Activated naive CD4-positive, alpha-beta T cell treated with anti-CD3 and anti-CD28 coated beads, Interleukin-2, amount 50 U/mL, for 72 hours (primary cell): ENCODE measurements at regions not wholly inside any gene's neighbourhood (a gene's known extent, or its start where the extent isn't known, plus 50 kb on each side); places are given as distances from the start of the nearest gene placed in this dataset.
"Not testable (repeated sequence)": the region's sequence is repeated elsewhere in the genome, so short reads cannot be mapped to it uniquely, and the experiment has no call there.

ENCODE experiments used
- ATAC-seq, 2 donors: fragments of 150-1000 bp; cut with Tn5 transposase; 2 replicates each; pipeline ENCODE4 v1.10.0; 2021; ENCODE audit warnings: mild to moderate bottlenecking in 2 of 2, moderate library complexity in 2 of 2
- DNase-seq, 2 donors: peaks; one replicate each; pipeline ENCODE4 v3.0.0; 2021 to 2022; ENCODE audit warnings: low spot score in 2 of 2
- H3K27ac Mint-ChIP-seq, 2 donors: one replicate each; pipeline ENCODE4 v1.8.0; 2022; ENCODE audit warnings: mild to moderate bottlenecking in 2 of 2, mixed read lengths in 2 of 2
- H3K36me3 Mint-ChIP-seq, 2 donors: one replicate each; pipeline ENCODE4 v1.8.0; 2022; ENCODE audit warnings: mixed read lengths in 2 of 2
- H3K9me3 Mint-ChIP-seq, 2 donors: one replicate each; pipeline ENCODE4 v1.8.0; 2022; ENCODE audit warnings: mixed read lengths in 2 of 2

DNA sequence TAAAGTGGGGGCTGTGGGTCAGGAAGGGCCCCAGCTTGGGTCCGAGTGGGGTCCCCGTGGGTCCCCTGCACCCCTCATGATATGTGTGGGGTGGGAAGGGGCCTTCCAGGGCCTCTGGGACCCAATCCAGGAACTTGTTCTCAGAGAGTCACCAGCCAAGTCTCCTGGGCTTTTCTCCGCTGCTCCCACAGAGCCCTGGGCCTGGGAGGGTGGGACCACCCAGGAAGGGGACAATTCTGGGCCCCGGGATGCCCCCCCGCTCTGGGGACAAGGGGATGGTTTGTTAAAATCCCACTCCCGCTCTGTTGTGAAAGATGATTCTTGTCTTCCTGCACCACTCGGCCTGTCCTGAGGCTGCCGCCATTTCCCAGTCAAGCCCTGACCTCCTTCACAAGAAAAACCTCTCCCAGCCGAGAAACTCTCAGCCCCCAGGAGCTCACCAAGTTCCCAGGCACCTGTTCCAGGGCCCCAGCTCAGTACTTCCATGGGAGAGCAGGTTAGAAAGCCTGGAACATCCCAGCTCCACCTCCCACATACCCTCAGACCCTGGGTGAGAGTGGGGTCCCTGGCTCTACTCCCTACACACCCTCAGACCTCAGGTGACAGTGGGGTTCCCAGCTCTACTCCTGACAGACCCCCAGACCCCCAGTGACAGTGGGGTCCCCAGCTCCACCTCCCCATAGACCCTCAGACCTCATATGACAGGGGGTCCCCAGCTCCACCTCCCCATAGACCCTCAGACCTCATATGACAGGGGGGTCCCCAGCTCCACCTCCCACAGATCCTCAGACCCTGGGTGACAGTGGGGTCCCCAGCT, 75.1 kb downstream of the METRNL start:
- Mint-ChIP-seq H3K36me3 (no peaks in the 10 kb centered on the region), H3K9me3 (no peaks in the 10 kb centered on the region), H3K27ac (peak overlapping the region in 1 of 2 donors; percentile 49)
- ATAC-seq (no peak), DNase-seq (peak in 1 of 2 donors; percentile 1)

DNA sequence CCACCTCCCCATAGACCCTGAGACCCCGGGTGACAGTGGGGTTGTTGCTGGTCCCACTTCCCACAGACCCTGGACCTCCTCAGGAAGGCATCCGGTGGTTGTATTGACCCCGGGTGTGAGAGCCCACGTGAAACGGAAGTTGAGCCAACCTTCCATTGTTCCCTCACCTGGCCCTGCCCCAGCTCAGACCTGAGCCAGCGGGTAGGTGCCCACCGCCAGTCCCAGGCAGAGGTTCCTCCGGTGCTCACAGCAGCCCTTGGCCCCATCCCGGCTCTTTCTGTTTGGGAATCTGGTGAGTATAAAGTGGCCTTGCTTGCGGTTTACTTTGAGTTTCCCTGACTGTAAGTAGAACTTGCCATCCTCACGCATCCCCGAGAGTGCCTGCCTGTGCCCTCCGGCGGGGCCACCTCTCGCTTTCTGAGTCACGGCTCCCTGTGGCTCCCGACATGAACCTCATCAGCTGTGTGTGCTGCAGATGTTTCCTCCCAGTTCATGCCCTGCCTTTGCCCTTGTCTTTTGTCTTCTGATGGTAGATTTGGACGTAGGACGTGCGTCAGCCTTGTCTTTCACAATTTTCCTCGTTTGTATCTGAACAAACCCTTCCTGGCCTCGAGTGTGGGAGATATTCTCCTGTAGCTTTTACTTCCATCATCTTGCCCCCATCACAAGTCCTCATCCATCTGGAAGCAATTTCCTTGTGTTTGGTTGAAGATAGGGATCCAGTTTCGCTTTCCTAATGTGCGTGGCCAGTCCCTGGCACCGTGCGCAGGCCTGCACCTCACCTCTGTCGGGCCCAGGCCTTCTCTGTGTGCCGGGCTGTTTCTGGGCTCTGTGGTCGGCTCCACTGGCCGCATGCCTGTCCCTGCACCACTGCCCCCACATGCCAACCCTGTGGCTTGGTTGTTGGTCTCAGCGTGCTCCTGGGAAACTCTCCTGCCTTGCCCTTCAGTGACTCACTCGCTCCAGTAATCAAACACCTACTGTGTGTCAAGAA, 76.0 kb downstream of the METRNL start:
- DNase-seq = peak in 1 of 2 donors; percentile 3
- no peaks in the 10 kb centered on the region for H3K9me3 Mint-ChIP-seq
- no peaks in the 10 kb centered on the region for H3K36me3 Mint-ChIP-seq
- ATAC-seq = peak; percentile 43 to 87
- peak overlapping the region in 1 of 2 donors; percentile 49 for H3K27ac Mint-ChIP-seq

DNA sequence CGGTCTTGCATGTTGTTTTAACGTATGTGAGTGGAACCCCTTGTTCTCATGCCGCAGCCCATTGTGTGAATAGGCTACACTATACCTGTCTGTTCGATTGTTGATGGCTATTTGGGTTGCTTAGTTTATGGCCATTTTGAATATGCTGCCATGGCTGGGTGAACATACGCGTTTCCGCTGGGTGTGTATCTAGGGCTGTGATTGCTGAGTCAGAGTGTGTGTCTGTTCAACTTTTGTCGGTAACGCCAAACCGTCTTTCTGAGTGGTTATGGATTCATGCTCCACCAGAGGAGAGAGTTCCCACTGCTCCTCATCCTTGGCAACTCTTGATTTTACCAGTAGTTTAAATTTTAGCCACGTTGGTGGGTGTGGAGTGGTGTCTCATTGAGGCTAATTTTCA, 77.0 kb downstream of the METRNL start:
- Mint-ChIP-seq H3K27ac (no peak overlapping the region), H3K36me3 (no peaks in the 10 kb centered on the region), H3K9me3 (no peaks in the 10 kb centered on the region)
- DNase-seq = peak in 1 of 2 donors; percentile 1
- ATAC-seq = no peak

DNA sequence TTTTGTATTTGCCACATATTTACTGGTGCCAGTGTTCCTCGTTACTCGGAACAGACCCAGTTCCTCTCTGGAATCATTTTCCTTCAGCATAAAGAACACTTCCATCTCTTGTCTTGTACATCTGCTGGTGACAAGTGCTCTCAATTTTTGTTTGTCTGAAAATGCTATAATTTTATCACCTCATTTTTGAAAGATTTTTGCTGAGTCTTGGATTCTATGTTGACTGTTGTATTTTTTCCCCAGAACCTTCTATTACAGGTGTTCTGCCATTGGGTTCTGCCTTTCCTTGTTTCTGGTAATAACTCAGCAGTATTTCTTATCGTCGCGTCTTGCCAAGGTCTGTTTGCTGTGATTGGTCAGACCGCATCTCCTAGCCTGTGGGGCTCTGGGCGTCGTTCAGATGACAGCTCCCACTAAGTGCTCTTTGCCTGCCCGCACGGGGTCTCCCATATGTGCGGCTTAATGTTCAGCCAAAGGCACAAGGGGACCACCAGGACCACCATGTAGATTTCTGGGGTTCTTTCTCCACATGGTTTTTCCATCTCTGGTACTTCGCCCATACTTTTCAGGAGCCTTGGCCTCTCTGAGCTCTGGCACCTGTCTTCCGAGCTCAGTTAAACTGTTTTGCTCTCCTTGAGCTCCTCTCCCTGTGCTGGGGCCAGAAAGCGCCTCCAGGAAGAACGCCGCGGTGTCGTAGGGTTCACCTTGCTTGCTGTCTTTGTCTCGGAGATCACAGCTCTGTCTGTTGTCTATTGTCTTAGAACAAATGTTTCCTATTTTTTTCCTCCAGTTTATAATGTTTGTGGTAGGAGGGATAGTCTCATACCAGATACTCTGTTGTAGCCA, 80.0 kb downstream of the METRNL start:
- ATAC-seq (no peak), DNase-seq (no peak)
- no peaks in the 10 kb centered on the region for H3K9me3 Mint-ChIP-seq
- H3K36me3 Mint-ChIP-seq = no peaks in the 10 kb centered on the region
- H3K27ac Mint-ChIP-seq = no peak overlapping the region

DNA sequence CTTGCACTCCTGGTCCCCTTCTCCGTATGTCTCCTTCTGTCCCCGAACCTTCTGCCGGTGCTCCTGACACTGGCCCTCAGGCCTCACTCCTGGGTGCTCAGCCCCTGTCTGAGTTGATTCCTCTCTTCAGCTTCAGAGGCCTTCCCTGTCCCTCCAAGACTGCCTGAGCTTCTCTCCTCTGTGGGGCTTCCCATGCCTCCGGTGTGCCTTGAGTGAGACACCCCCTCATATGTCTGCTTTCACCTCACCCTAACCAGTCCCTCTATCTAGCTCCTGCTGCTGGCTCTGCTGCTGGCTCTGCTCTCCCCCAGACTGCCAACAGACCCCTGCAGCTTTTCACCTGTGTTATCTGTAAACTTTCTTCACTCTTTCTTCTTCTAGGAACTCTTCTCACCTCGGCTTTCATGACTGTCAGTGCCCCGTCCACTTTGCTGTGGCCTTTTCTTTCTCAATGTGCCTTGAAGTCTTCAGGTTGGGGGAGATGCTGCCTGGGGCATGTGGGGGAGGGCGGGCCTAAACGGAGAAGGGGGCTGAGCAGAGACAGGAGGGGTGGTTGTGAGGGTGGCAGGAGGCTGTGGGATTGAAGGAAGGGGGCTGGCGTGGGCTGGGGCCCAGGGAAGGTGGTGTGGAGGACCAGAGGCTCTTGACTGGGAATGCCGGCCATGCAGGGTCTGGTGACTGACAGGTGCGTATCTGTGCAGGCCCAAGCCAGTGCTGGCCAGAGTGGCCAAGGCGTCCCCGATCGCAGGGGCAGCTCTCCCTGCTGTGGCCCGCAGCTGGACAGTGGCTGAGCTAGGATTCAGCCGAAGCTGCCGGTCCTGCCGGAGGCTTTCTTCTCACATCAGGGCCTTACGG, 81.3 kb downstream of the METRNL start:
- Mint-ChIP-seq H3K27ac (no peak overlapping the region), H3K9me3 (no peaks in the 10 kb centered on the region), H3K36me3 (no peaks in the 10 kb centered on the region)
- no peak for DNase-seq
- no peak for ATAC-seq

DNA sequence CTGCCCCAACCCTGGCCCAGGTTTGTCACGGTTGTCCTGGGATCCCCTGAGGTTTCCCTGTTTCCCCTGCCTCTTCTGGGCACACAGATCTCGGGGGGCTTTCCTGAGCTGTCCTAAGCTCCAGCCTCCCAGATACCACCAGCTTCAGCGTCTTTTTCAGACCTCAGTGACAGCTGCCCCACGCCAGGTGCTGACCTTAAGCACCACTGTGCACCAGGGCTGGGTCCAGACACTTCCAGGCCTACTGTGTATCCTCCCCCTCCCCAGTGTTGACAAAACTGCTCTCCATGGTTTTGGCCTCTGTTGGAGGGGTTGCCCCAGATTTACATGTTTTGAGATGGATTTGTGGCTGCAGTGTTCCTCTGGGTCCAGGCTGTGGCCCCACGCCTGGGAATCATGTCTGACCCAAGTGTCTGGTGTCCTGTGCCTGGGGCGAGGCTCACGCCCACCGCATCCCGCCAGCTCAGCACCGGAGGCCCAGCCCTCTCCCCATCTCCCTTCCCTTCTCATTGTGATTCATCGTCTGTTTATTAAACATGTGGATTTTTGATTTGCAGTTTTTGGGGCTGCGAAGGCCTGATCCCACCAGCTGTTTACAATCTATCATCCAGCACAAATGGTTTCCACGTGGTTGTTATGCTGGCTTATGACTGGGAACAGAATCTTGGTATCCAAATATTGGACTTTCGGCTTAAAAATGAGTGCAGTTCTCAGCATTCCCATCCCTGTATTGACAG, 82.1 kb downstream of the METRNL start:
- H3K9me3 Mint-ChIP-seq = no peaks in the 10 kb centered on the region
- ATAC-seq (no peak), DNase-seq (no peak)
- H3K36me3 Mint-ChIP-seq = no peaks in the 10 kb centered on the region
- H3K27ac Mint-ChIP-seq = peak overlapping the region in 1 of 2 donors; percentile 72

DNA sequence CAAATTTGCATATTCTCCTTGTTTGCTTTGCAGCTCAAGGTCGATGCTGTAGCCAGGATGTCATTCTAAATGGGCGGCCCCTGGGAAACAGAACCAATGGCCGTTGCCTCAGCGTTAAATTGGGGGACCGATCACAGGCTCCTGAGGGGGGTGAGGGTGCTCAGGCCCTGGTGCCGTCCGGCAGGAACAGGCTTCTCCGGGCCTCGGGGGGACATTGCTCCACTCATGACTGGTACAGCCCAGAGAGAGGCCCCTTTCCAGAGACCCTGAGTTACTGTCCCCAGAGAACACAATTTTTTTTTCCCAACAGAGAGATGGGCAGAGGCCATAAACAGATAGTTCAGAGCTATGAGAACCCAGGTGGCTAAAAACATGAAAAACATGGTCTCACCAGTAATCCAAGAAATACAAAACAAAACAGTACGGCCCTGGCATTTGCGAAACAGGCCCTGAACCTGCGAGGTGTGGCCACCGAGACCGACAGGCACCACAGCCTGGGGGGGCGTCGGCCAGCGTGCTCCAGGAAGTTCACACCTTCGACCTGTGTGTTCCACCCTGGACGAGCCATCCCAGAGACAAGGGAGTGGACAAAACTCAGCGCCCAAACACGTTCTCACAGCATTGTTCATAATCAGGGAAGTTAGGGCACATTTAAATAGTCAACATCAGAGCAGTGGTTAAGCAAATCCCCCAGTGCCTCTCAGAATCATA, 82.8 kb downstream of the METRNL start:
- Mint-ChIP-seq H3K36me3 (peaks cover 0 to 5% of the 10 kb centered on the region in 2 donors), H3K9me3 (peaks cover 0 to 5% of the 10 kb centered on the region in 2 donors), H3K27ac (peak overlapping the region in 1 of 2 donors; percentile 72)
- ATAC-seq (no peak), DNase-seq (no peak)

DNA sequence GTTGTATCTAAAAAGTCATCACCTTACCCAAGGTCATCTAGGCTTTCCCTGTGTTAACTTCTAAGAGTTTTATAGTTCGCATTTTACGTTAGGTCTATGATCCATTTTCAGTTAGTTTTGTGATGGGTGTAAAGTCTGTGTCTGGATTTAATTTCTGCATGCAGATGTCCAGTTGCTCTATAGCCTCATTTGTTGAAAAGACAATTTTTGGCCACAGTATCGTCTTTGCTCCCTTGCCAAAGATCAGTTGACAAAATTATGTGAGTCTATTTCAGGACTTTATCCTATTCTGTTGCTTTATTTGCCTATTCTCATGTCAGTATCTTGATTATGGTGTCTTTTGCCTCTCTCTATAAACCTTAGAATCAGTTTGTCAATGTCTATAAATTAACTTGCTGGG, 85.1 kb downstream of the METRNL start:
- DNase-seq = no peak
- peaks cover 4 to 5% of the 10 kb centered on the region in 2 donors for H3K36me3 Mint-ChIP-seq
- H3K27ac Mint-ChIP-seq = no peak overlapping the region
- no peak for ATAC-seq
- H3K9me3 Mint-ChIP-seq = peaks cover 4 to 6% of the 10 kb centered on the region in 2 donors

DNA sequence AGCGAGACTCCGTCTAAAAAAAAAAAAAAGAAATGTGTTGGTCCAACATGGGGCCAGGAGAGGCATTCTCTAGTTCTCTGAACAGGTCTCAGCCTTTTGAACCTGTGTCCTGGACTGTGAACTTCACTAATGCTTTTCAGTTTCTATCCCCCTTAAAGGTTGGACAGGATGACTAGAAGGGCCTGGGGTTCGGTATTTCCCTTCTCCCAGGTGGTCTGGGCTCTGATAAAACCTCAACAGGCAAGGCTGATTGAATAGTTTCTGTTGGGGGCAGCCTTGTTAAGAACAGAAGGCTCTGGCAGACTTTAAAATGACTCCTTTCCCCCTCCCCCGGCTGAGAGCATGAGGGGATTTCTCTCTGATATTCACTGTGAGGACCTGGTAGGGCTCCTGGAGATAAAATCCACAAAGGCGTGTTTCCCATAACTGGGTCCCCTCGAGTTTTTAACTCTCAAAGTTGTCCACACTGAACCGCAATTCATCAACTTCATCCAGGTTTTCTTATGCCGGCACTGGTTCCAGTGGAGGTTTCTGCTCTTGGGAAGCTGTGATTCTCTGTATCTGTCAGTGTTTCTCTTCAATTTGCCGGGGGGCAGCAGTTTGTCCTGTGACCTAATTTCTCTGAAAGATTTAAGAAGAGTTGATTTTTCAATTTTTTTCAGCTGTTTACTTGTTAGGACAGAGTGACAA, 91.3 kb downstream of the METRNL start:
- no peak for ATAC-seq
- Mint-ChIP-seq H3K36me3 (peaks cover 8 to 11% of the 10 kb centered on the region in 2 donors), H3K27ac (no peak overlapping the region), H3K9me3 (peaks cover 6 to 7% of the 10 kb centered on the region in 2 donors)
- DNase-seq = no peak

DNA sequence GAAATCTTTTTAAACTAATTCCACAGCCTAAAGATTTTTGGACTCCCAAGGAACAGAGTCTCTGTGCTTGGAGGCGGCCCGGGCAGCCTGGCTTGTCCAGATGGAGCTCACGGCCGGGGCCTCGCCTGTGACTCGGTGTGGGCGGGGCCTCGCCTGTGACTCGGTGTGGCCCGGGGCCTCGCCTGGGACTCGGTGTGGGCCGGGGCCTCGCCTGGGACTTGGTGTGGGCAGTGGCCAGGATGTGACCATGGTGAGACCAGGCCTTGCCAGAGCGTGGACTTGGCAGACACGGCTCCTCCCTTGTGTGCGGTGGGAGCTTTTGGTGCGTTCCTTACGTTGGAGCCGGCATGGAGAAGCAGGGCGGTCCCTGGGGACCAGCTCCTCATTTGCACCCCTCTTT, 92.3 kb downstream of the METRNL start:
- no peak for ATAC-seq
- Mint-ChIP-seq H3K9me3 (peaks cover 6 to 7% of the 10 kb centered on the region in 2 donors), H3K27ac (no peak overlapping the region), H3K36me3 (peaks cover 8 to 11% of the 10 kb centered on the region in 2 donors)
- peak in 1 of 2 donors; percentile 23 for DNase-seq

DNA sequence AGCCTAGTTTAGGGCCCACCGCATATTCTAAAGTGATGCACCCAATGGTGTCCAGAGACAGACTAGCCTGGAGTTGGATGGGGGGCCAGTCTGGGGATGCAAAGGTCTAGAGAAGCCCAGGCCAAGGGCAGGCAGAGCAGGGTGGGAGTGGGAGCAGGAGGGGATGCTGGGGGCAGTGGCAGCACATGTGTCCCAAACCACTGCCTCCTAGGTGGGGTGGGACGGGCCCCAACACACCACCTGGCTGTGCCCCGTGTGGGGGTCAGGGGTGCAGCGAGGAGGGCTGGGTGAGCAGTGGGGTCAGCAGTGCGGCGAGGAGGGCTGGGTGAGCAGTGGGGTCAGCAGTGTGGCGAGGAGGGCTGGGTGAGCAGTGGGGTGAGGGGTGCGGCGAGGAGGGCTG, 92.7 kb downstream of the METRNL start:
- not testable (repeated sequence) for H3K9me3 Mint-ChIP-seq, H3K36me3 Mint-ChIP-seq, H3K27ac Mint-ChIP-seq, ATAC-seq
- peak in 1 of 2 donors; percentile 30 for DNase-seq

DNA sequence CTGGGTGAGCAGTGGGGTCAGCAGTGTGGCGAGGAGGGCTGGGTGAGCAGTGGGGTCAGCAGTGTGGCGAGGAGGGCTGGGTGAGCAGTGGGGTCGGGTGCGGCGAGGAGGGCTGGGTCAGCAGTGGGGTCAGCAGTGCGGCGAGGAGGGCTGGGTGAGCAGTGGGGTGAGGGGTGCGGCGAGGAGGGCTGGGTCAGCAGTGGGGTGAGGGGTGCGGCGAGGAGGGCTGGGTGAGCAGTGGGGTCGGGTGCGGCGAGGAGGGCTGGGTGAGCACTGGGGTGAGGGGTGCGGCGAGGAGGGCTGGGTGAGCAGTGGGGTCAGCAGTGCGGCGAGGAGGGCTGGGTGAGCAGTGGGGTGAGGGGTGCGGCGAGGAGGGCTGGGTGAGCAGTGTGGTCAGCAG, 93.2 kb downstream of the METRNL start:
- DNase-seq = peak in 1 of 2 donors; percentile 14
- H3K36me3 Mint-ChIP-seq, H3K9me3 Mint-ChIP-seq, H3K27ac Mint-ChIP-seq, ATAC-seq: not testable (repeated sequence)

DNA sequence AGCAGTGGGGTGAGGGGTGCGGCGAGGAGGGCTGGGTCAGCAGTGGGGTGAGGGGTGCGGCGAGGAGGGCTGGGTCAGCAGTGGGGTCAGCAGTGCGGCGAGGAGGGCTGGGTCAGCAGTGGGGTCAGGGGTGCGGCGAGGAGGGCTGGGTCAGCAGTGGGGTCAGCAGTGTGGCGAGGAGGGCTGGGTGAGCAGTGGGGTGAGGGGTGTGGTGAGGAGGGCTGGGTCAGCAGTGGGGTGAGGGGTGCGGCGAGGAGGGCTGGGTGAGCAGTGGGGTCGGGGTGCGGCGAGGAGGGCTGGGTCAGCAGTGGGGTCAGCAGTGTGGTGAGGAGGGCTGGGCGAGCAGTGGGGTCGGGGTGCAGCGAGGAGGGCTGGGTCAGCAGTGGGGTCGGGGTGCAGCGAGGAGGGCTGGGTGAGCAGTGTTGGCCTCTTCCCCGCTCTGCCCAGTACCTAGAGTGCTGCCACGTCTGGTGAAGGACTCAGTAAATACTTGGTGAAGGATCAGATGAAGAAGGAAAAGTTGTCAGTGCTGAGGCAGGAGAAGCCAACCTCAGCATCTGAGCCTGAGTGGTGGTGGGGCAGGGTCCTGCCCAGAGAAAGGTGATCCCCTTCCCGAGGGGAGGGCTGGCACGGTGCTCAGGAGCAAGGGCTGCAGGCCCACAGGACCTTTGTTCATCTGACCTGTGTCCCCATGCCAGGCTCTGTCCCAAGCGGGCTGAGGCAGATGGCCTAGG, 93.9 kb downstream of the METRNL start:
- not testable (repeated sequence) for ATAC-seq, H3K27ac Mint-ChIP-seq, H3K9me3 Mint-ChIP-seq, H3K36me3 Mint-ChIP-seq
- DNase-seq = peak in 1 of 2 donors; percentile 4
